ENCODE measurements at regions not wholly inside any gene's neighbourhood (a gene's known extent, or its start where the extent isn't known, plus 50 kb on each side); places are given as distances from the start of the nearest gene placed in this dataset. TPM values are rescaled to one million over a fixed set of nuclear protein-coding genes. Genes with fewer than 3 reads are reported as not detected.

- no peak overlapping the region for H3K4me3 ChIP-seq (ENCODE audit: low read depth in 1 of 3, low read length in 3 of 3)
- DNase-seq (ENCODE audit: low spot score), result no peak
- 49% methylated on average over 14 of the region's 14 CpGs for WGBS
- H3K9me3 ChIP-seq (ENCODE audit: control insufficient read depth in 4 of 4, low read length in 3 of 4), result no peaks in the 10 kb centered on the region
- TF ChIP-seq EGR1 (IDR thresholded peaks at IDR 0.05; ENCODE audit: low read depth in 2 of 2), result no peak
- TF ChIP-seq, protein P1, sequence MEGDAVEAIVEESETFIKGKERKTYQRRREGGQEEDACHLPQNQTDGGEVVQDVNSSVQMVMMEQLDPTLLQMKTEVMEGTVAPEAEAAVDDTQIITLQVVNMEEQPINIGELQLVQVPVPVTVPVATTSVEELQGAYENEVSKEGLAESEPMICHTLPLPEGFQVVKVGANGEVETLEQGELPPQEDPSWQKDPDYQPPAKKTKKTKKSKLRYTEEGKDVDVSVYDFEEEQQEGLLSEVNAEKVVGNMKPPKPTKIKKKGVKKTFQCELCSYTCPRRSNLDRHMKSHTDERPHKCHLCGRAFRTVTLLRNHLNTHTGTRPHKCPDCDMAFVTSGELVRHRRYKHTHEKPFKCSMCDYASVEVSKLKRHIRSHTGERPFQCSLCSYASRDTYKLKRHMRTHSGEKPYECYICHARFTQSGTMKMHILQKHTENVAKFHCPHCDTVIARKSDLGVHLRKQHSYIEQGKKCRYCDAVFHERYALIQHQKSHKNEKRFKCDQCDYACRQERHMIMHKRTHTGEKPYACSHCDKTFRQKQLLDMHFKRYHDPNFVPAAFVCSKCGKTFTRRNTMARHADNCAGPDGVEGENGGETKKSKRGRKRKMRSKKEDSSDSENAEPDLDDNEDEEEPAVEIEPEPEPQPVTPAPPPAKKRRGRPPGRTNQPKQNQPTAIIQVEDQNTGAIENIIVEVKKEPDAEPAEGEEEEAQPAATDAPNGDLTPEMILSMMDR (IDR thresholded peaks at IDR 0.05; ENCODE audit: low read depth, low read length, missing input control), result no peak
- TF ChIP-seq FOXA1 (IDR thresholded peaks at IDR 0.05), result no peak
- TF ChIP-seq HNF4G (IDR thresholded peaks at IDR 0.05), result no peak
- TF ChIP-seq YY1 (IDR thresholded peaks at IDR 0.05), result no peak
- no peak for TF ChIP-seq JUND (IDR thresholded peaks at IDR 0.05)
- TF ChIP-seq, protein P2, sequence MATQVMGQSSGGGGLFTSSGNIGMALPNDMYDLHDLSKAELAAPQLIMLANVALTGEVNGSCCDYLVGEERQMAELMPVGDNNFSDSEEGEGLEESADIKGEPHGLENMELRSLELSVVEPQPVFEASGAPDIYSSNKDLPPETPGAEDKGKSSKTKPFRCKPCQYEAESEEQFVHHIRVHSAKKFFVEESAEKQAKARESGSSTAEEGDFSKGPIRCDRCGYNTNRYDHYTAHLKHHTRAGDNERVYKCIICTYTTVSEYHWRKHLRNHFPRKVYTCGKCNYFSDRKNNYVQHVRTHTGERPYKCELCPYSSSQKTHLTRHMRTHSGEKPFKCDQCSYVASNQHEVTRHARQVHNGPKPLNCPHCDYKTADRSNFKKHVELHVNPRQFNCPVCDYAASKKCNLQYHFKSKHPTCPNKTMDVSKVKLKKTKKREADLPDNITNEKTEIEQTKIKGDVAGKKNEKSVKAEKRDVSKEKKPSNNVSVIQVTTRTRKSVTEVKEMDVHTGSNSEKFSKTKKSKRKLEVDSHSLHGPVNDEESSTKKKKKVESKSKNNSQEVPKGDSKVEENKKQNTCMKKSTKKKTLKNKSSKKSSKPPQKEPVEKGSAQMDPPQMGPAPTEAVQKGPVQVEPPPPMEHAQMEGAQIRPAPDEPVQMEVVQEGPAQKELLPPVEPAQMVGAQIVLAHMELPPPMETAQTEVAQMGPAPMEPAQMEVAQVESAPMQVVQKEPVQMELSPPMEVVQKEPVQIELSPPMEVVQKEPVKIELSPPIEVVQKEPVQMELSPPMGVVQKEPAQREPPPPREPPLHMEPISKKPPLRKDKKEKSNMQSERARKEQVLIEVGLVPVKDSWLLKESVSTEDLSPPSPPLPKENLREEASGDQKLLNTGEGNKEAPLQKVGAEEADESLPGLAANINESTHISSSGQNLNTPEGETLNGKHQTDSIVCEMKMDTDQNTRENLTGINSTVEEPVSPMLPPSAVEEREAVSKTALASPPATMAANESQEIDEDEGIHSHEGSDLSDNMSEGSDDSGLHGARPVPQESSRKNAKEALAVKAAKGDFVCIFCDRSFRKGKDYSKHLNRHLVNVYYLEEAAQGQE (IDR thresholded peaks at IDR 0.05), result no peak
- no peak for TF ChIP-seq TAF1 (conservative IDR thresholded peaks at IDR 0.05)
- H3K27me3 ChIP-seq (ENCODE audit: control insufficient read depth in 4 of 4, insufficient read depth in 4 of 4, low read length in 3 of 4), result peaks cover 0 to 11% (median 0%) of the 10 kb centered on the region in 4 donors
- no peaks in the 10 kb centered on the region for H3K36me3 ChIP-seq (ENCODE audit: control insufficient read depth in 4 of 4, insufficient read depth in 3 of 4, low read depth in 1 of 4, low read length in 3 of 4)
- no peaks in the 10 kb centered on the region for H3K4me1 ChIP-seq (ENCODE audit: control insufficient read depth in 4 of 4, insufficient read depth in 4 of 4, low read length in 3 of 4)
- H3K27ac ChIP-seq (ENCODE audit: low read depth in 1 of 2, low read length in 2 of 2), result no peak overlapping the region
- H3K9ac ChIP-seq (ENCODE audit: low read depth in 1 of 2, low read length in 2 of 2), result no peak overlapping the region
Measured at GRCh38 chr14:21723431-21724045, 49.9 kb upstream of the OR4E1 start.

Small RNAs in the stretch of these regions (small RNA-seq; reads per million reads assigned to genes)
- gene AC245505.1, result not detected
- not detected for gene TRAJ30
- not detected for gene TRAJ31
- not detected for gene TRAJ32
- gene TRAJ33, result not detected
- not detected for gene TRAJ34
- gene TRAJ35, result not detected
- gene TRAJ36, result not detected
- not detected for gene TRAJ37
- not detected for gene TRAJ38
- not detected for gene TRAJ39
- not detected for gene TRAJ40
- not detected for gene TRAJ41
- gene TRAJ42, result not detected
- not detected for gene TRAJ43
- gene TRAJ44, result not detected
- gene TRAJ45, result not detected
- not detected for gene TRAJ46
- gene TRAJ47, result not detected
- gene TRAJ48, result not detected
- not detected for gene TRAJ49
- gene TRAJ50, result not detected
- not detected for gene TRAJ51
- gene TRAJ52, result not detected
- gene TRAJ53, result not detected
- not detected for gene TRAJ54
- not detected for gene TRAJ55
- gene TRAJ56, result not detected
- gene TRAJ57, result not detected
- not detected for gene TRAJ58
- gene TRAJ59, result not detected
- not detected for gene TRAJ60
- not detected for gene TRAJ61
- gene TRAV15, result not detected
- gene TRDD1, result not detected
- not detected for gene TRDD2
- not detected for gene TRDD3
- gene TRDJ1, result not detected
- gene TRDJ2, result not detected
- not detected for gene TRDJ3
- not detected for gene TRDJ4
- not detected for gene TRDV1

Measured in liver (tissue), 9 donors.